Neuronal stem cell (in vitro differentiated cells): ENCODE measurements at regions not wholly inside any gene's neighbourhood (a gene's known extent, or its start where the extent isn't known, plus 50 kb on each side); places are given as distances from the start of the nearest gene placed in this dataset.

Experiments used
- DNase-seq: peaks from one replicate; pipeline ENCODE4 v3.0.0-alpha.2; 2013; ENCODE audit warnings: low spot score
- H2AFZ ChIP-seq: one replicate; pipeline ENCODE4 v1.6.1; 2013; ENCODE audit warnings: mild to moderate bottlenecking, low read length, inconsistent platforms
- H2AK5ac ChIP-seq: 2 replicates; pipeline ENCODE4 v1.6.1; 2013; ENCODE audit warnings: low read depth, mild to moderate bottlenecking, inconsistent platforms, low read length, moderate library complexity, mixed read lengths
- H2BK120ac ChIP-seq: 2 replicates; pipeline ENCODE4 v1.6.1; 2013; ENCODE audit warnings: low read depth, mild to moderate bottlenecking, inconsistent platforms, low read length, moderate library complexity, mixed read lengths
- H2BK12ac ChIP-seq: one replicate; pipeline ENCODE4 v1.6.1; 2013; ENCODE audit warnings: low read length, inconsistent platforms
- H2BK15ac ChIP-seq: 2 replicates; pipeline ENCODE4 v1.6.1; 2013; ENCODE audit warnings: mild to moderate bottlenecking, low read length, inconsistent platforms, mixed read lengths
- H2BK5ac ChIP-seq: one replicate; pipeline ENCODE4 v1.6.1; 2013; ENCODE audit warnings: inconsistent platforms, mild to moderate bottlenecking, low read length, moderate library complexity
- H3K14ac ChIP-seq: one replicate; pipeline ENCODE4 v1.6.1; 2013; ENCODE audit warnings: low read length, inconsistent platforms
- H3K18ac ChIP-seq: 2 replicates; pipeline ENCODE4 v1.6.1; 2013; ENCODE audit warnings: low read length, inconsistent platforms
- H3K23ac ChIP-seq: 2 replicates; pipeline ENCODE4 v1.6.1; 2013; ENCODE audit warnings: low read depth, mild to moderate bottlenecking, mixed read lengths, low read length, inconsistent platforms; ENCODE audit not compliant: poor library complexity
- H3K27ac ChIP-seq: replicated peaks from 3 replicates; pipeline ENCODE4 v1.5.1; 2013; ENCODE audit warnings: low read length, inconsistent platforms
- H3K27me3 ChIP-seq, 3 experiments: 2 replicates each; pipeline ENCODE4 v1.6.1; 2013; ENCODE audit warnings: low read length in 3 of 3, mild to moderate bottlenecking in 2 of 3, inconsistent platforms in 1 of 3, low read depth in 1 of 3, mixed read lengths in 1 of 3, moderate library complexity in 1 of 3; ENCODE audit not compliant: control insufficient read depth in 3 of 3, insufficient read depth in 3 of 3
- H3K36me3 ChIP-seq, 2 donors: replicated peaks in 1 of 2; 2 replicates each; pipeline ENCODE4 v1.6.1; 2013; ENCODE audit warnings: low read length in 2 of 2; ENCODE audit not compliant: control insufficient read depth in 2 of 2, insufficient read depth in 2 of 2
- H3K4ac ChIP-seq: 2 replicates; pipeline ENCODE4 v1.6.1; 2013; ENCODE audit warnings: inconsistent platforms, mild to moderate bottlenecking, low read length, moderate library complexity
- H3K4me1 ChIP-seq, 2 donors: 1 replicate in 1 of 2; 2 replicates in 1 of 2; pipeline ENCODE4 v1.6.1; 2013; ENCODE audit warnings: low read length in 2 of 2, low read depth in 1 of 2; ENCODE audit not compliant: control insufficient read depth in 2 of 2, insufficient read depth in 1 of 2
- H3K4me2 ChIP-seq: one replicate; pipeline ENCODE4 v1.6.1; 2013; ENCODE audit warnings: mild to moderate bottlenecking, low read length, inconsistent platforms; ENCODE audit not compliant: insufficient read depth, poor library complexity, severe bottlenecking
- H3K4me3 ChIP-seq, 2 donors: 2 replicates each; pipeline ENCODE4 v1.5.1; 2013; ENCODE audit warnings: low read length in 2 of 2, mild to moderate bottlenecking in 2 of 2, inconsistent platforms in 1 of 2, moderate library complexity in 1 of 2
- H3K79me1 ChIP-seq: one replicate; pipeline ENCODE4 v1.6.1; 2013; ENCODE audit warnings: low read depth, mild to moderate bottlenecking, inconsistent platforms, low read length, moderate library complexity
- H3K9ac ChIP-seq: one replicate; pipeline ENCODE4 v1.6.1; 2013; ENCODE audit warnings: mild to moderate bottlenecking, low read depth, low read length, inconsistent platforms; ENCODE audit not compliant: poor library complexity
- H3K9me3 ChIP-seq, 2 donors: replicated peaks in 1 of 2; 2 replicates each; pipeline versions ENCODE3 to v1.6.1; 2013; ENCODE audit warnings: low read length in 2 of 2, mild to moderate bottlenecking in 2 of 2, inconsistent platforms in 1 of 2, low read depth in 1 of 2, mixed read lengths in 1 of 2, moderate library complexity in 1 of 2; ENCODE audit not compliant: control insufficient read depth in 2 of 2, insufficient read depth in 1 of 2
- H4K8ac ChIP-seq: one replicate; pipeline ENCODE4 v1.6.1; 2013; ENCODE audit warnings: low read depth, mild to moderate bottlenecking, inconsistent platforms, low read length, moderate library complexity
- H4K91ac ChIP-seq: one replicate; pipeline ENCODE4 v1.6.1; 2013; ENCODE audit warnings: low read length, low read depth, mild to moderate bottlenecking, inconsistent platforms; ENCODE audit not compliant: poor library complexity
- WGBS, 2 donors: extraction: QIAGEN DNeasy Blood & Tissue Kit; methylation state at CpG; one replicate each; pipeline ENCODE4 v1.1.7; 2013; ENCODE audit warnings: missing lambda C conversion rate in 2 of 2, mixed read lengths in 1 of 2; ENCODE audit not compliant: insufficient read length in 2 of 2, insufficient replicate concordance in 1 of 2; ENCODE audit errors: extremely low coverage in 2 of 2; 5-methylcytosine and 5-hydroxymethylcytosine counted together

DNA sequence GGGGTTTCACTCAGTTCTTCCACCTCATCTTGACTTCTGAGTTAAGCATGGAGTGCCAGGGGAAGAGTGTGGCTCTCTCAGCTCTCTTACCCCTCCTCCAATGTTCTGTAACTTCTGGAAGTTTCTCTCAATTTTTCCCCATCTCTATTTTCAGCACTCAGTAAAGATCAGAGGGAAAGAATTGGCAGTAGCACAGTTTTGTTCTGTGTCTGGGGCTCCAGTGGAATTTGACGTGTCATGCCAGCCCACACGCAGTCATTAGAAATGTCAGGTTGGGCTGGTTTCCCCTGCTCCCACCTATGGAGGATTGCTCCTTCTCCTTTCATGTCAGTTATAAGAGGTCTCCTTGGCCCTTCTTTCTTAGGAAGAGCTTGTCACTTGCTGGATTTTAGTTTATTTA is 104.6 kb upstream of the COL3A1 start:
- Histone ChIP-seq H3K4me1 (peaks cover 0 to 6% of the 10 kb centered on the region in 2 donors), H3K18ac (no peak overlapping the region), H2BK15ac (no peak overlapping the region), H4K91ac (no peak overlapping the region), H3K9me3 (no peaks in the 10 kb centered on the region), H2BK120ac (no peak overlapping the region), H2AFZ (peak overlapping the region; percentile 19), H2BK12ac (no peak overlapping the region), H3K4me3 (no peak overlapping the region), H3K23ac (no peak overlapping the region), H3K4me2 (no peak overlapping the region), H3K27ac (no peak overlapping the region), H3K14ac (no peak overlapping the region), H3K4ac (no peak overlapping the region), H3K27me3 (no peaks in the 10 kb centered on the region), H3K36me3 (no peaks in the 10 kb centered on the region), H2AK5ac (no peak overlapping the region), H2BK5ac (no peak overlapping the region), H4K8ac (no peak overlapping the region), H3K79me1 (no peaks in the 10 kb centered on the region), H3K9ac (no peak overlapping the region)
- no peak for DNase-seq
- no CpG with 5 or more reads among the region's 2 CpGs for WGBS, 2 donors

GRCh38 chr2:188870289-188870688 is 103.9 kb upstream of the COL3A1 start:
- Histone ChIP-seq H3K4me1 (peaks cover 0 to 6% of the 10 kb centered on the region in 2 donors), H2BK5ac (no peak overlapping the region), H3K27ac (no peak overlapping the region), H3K14ac (no peak overlapping the region), H4K91ac (no peak overlapping the region), H3K18ac (no peak overlapping the region), H3K9ac (no peak overlapping the region), H3K23ac (no peak overlapping the region), H2BK12ac (no peak overlapping the region), H3K79me1 (no peaks in the 10 kb centered on the region), H2AFZ (no peak overlapping the region), H4K8ac (no peak overlapping the region), H3K4me3 (no peak overlapping the region), H3K4me2 (no peak overlapping the region), H2AK5ac (no peak overlapping the region), H3K36me3 (no peaks in the 10 kb centered on the region), H2BK120ac (no peak overlapping the region), H3K9me3 (no peaks in the 10 kb centered on the region), H2BK15ac (no peak overlapping the region), H3K27me3 (no peaks in the 10 kb centered on the region), H3K4ac (no peak overlapping the region)
- no peak for DNase-seq
- WGBS, 2 donors = no CpG with 5 or more reads among the region's 1 CpG

DNA sequence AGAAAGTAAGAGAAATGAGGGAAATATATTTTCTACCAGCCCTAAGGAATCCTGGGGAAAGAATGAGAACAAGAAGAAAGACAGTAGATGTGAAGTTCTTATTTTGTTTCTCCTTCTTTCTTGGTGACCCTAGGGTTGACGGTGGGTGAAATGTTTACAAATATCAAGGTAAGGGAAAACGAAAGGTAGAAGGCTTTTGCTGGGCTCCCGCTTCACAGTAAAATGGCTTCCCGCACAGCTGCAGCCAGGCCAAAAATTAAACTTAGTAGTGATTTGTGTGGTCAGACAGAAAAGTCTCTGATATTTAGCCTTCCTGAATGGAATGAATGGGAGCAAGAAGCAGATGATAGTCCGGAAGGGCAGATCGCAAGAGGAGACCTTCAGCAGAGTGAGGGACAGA is 99.1 kb upstream of the COL3A1 start:
- H4K8ac ChIP-seq = no peak overlapping the region
- no peaks in the 10 kb centered on the region for H3K27me3 ChIP-seq
- H2AK5ac ChIP-seq = no peak overlapping the region
- H4K91ac ChIP-seq = no peak overlapping the region
- H3K23ac ChIP-seq = no peak overlapping the region
- no peaks in the 10 kb centered on the region for H3K79me1 ChIP-seq
- no CpG with 5 or more reads among the region's 6 CpGs for WGBS, 2 donors
- H3K4me1 ChIP-seq = peaks cover 0 to 6% of the 10 kb centered on the region in 2 donors
- no peak overlapping the region for H2BK5ac ChIP-seq
- H2BK15ac ChIP-seq = no peak overlapping the region
- no peaks in the 10 kb centered on the region for H3K36me3 ChIP-seq
- H3K4me2 ChIP-seq = no peak overlapping the region
- peak overlapping the region; percentile 51 for H2AFZ ChIP-seq
- H2BK12ac ChIP-seq = no peak overlapping the region
- no peak overlapping the region for H3K9ac ChIP-seq
- no peak overlapping the region for H3K4me3 ChIP-seq
- H2BK120ac ChIP-seq = no peak overlapping the region
- no peak overlapping the region for H3K27ac ChIP-seq
- no peak overlapping the region for H3K4ac ChIP-seq
- DNase-seq = no peak
- no peak overlapping the region for H3K18ac ChIP-seq
- H3K9me3 ChIP-seq = no peaks in the 10 kb centered on the region
- no peak overlapping the region for H3K14ac ChIP-seq

GRCh38 chr2:188878716-188879115 is 95.5 kb upstream of the COL3A1 start:
- Histone ChIP-seq H3K36me3 (no peaks in the 10 kb centered on the region), H3K79me1 (no peaks in the 10 kb centered on the region), H2BK5ac (no peak overlapping the region), H4K91ac (no peak overlapping the region), H2BK120ac (no peak overlapping the region), H4K8ac (no peak overlapping the region), H3K9ac (no peak overlapping the region), H3K27me3 (no peaks in the 10 kb centered on the region), H2AK5ac (no peak overlapping the region), H3K4ac (no peak overlapping the region), H3K4me1 (no peaks in the 10 kb centered on the region), H3K9me3 (no peaks in the 10 kb centered on the region), H3K4me3 (no peak overlapping the region), H3K14ac (no peak overlapping the region), H2AFZ (no peak overlapping the region), H3K18ac (no peak overlapping the region), H2BK15ac (no peak overlapping the region), H3K27ac (no peak overlapping the region), H3K4me2 (no peak overlapping the region), H3K23ac (no peak overlapping the region), H2BK12ac (no peak overlapping the region)
- DNase-seq = no peak
